Spleen (tissue), 11 donors: ENCODE measurements at regions not wholly inside any gene's neighbourhood (a gene's known extent, or its start where the extent isn't known, plus 50 kb on each side); places are given as distances from the start of the nearest gene placed in this dataset.

ENCODE experiments used
- DNase-seq: peaks from one replicate; pipeline ENCODE4 v3.0.0-alpha.2; 2020
- H3K27ac ChIP-seq, 8 donors: fragments of 200-600 bp; sonication (generic) in 7 of 8; 1 replicate in 4 of 8; 2 replicates in 4 of 8; pipeline versions ENCODE4 v1.5.0 to v1.8.0; 2016 to 2021; ENCODE audit warnings: inconsistent platforms in 4 of 8, mild to moderate bottlenecking in 4 of 8, moderate library complexity in 1 of 8
- H3K27me3 ChIP-seq, 7 donors: fragments of 200-600 bp; sonication (generic) in 6 of 7; replicated peaks in 1 of 7; 1 replicate in 4 of 7; 2 replicates in 3 of 7; pipeline versions ENCODE4 v1.5.0 to v1.8.0; 2016 to 2021; ENCODE audit warnings: inconsistent platforms in 3 of 7, mild to moderate bottlenecking in 1 of 7
- H3K36me3 ChIP-seq, 6 donors: fragments of 200-600 bp; sonication (generic) in 5 of 6; 1 replicate in 4 of 6; 2 replicates in 2 of 6; pipeline versions ENCODE4 v1.5.0 to v1.8.0; 2016 to 2021; ENCODE audit warnings: inconsistent platforms in 2 of 6
- H3K4me1 ChIP-seq, 6 donors: fragments of 200-600 bp; sonication (generic) in 5 of 6; 1 replicate in 3 of 6; 2 replicates in 3 of 6; pipeline versions ENCODE4 v1.5.0 to v1.8.0; 2016 to 2021; ENCODE audit warnings: inconsistent platforms in 3 of 6
- H3K4me3 ChIP-seq, 8 donors: fragments of 200-600 bp; sonication (generic) in 7 of 8; 1 replicate in 4 of 8; 2 replicates in 4 of 8; pipeline versions ENCODE4 v1.5.0 to v1.8.0; 2016 to 2021; ENCODE audit warnings: inconsistent platforms in 4 of 8, mild to moderate bottlenecking in 4 of 8, moderate library complexity in 2 of 8
- H3K9me3 ChIP-seq, 8 donors: fragments of 200-600 bp; sonication (generic) in 7 of 8; 1 replicate in 4 of 8; 2 replicates in 4 of 8; pipeline versions ENCODE4 v1.5.0 to v1.8.0; 2016 to 2021; ENCODE audit warnings: inconsistent platforms in 4 of 8
- POLR2A ChIP-seq, 3 donors: fragments of 450-650 bp; IDR thresholded peaks; one replicate each; pipeline ENCODE4 v1.5.1; 2017; ENCODE audit warnings: antibody characterized with exemption in 3 of 3, mild to moderate bottlenecking in 1 of 3
- POLR2AphosphoS5 ChIP-seq, 3 donors: sonication (generic); formaldehyde crosslinking; IDR thresholded peaks; one replicate each; pipeline ENCODE4 v1.5.1; 2017; ENCODE audit warnings: antibody characterized with exemption in 3 of 3
- WGBS, 5 donors: extraction: QIAGEN DNeasy Blood & Tissue Kit in 3 of 5; methylation state at CpG; one replicate each; pipeline versions ENCODE4 v1.1.5 to v1.1.7; 2013 to 2018; 5-methylcytosine and 5-hydroxymethylcytosine counted together
- intact Hi-C: fragments of 100-400 bp; cut with DNase I; formaldehyde crosslinking; loops from one replicate; pipeline ENCODE4 v1.15.0; 2023; ENCODE audit warnings: low total_unique reads
- TF ChIP-seq, protein P1 (sequence below), 11 experiments: fragments of 200-600 bp in 7 of 11; fragments of 450-650 bp in 4 of 11; sonication (generic) in 4 of 11; IDR thresholded peaks in 8 of 11; conservative IDR thresholded peaks in 3 of 11; 1 replicate in 7 of 11; 2 replicates in 4 of 11; pipeline versions ENCODE4 v1.4.0 to v1.8.0; 2016 to 2021; ENCODE audit warnings: antibody characterized with exemption in 11 of 11, inconsistent platforms in 4 of 11, mild to moderate bottlenecking in 1 of 11
- donor health status: healthy with polysubstance abuse.
- donor health status: DM: no; HTN: no; CAD: no; lungs with moderate emphysema.
- donor health status: DM: no; HTN: no; CAD: no.
- donor health status: Bipolar disorder and iron deficiency.
- donor health status: healthy.
- donor health status: DM: no; HTN: no; CAD: no.
- donor health status: DM: yes; HTN: yes; CAD: no.

DNA sequence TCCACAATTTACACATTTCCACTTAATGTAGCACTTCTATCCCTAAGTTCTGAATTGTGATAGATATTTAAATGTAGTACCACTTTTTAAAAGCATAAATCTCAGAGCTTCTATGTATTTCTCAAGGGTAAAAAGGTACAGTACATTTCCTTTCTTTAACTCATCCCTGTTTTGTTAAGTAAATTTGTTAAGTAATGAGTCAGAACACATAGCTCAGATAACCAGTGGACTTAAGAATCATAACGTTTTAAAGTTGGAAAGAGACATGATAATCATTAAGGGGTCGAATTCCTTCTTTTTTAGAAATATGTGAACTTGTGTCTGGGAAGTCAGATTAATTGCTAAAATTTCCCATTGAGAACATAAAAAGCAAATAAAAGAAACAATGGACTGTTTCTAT, 810.2 kb upstream of the NUDT12 start:
- no peaks in the 10 kb centered on the region for H3K4me1 ChIP-seq
- DNase-seq: no peak
- 33 to 63% (median 53%) methylated on average over 2 of the region's 2 CpGs for WGBS, 5 donors
- H3K4me3 ChIP-seq: no peak overlapping the region
- peaks cover 0 to 15% (median 0%) of the 10 kb centered on the region in 8 donors for H3K9me3 ChIP-seq
- TF ChIP-seq, protein P1, sequence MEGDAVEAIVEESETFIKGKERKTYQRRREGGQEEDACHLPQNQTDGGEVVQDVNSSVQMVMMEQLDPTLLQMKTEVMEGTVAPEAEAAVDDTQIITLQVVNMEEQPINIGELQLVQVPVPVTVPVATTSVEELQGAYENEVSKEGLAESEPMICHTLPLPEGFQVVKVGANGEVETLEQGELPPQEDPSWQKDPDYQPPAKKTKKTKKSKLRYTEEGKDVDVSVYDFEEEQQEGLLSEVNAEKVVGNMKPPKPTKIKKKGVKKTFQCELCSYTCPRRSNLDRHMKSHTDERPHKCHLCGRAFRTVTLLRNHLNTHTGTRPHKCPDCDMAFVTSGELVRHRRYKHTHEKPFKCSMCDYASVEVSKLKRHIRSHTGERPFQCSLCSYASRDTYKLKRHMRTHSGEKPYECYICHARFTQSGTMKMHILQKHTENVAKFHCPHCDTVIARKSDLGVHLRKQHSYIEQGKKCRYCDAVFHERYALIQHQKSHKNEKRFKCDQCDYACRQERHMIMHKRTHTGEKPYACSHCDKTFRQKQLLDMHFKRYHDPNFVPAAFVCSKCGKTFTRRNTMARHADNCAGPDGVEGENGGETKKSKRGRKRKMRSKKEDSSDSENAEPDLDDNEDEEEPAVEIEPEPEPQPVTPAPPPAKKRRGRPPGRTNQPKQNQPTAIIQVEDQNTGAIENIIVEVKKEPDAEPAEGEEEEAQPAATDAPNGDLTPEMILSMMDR (IDR thresholded peaks at IDR 0.05 in 8 of 11, conservative IDR thresholded peaks at IDR 0.05 in 3 of 11): no peak
- TF ChIP-seq POLR2A (IDR thresholded peaks at IDR 0.05) (no peak), POLR2AphosphoS5 (IDR thresholded peaks at IDR 0.05) (no peak)
- intact Hi-C loops: no loop called here
- no peaks in the 10 kb centered on the region for H3K36me3 ChIP-seq
- no peaks in the 10 kb centered on the region for H3K27me3 ChIP-seq
- no peak overlapping the region for H3K27ac ChIP-seq

- intact Hi-C loops: no loop called here
- Histone ChIP-seq H3K27ac (no peak overlapping the region), H3K4me1 (no peaks in the 10 kb centered on the region), H3K4me3 (no peak overlapping the region), H3K27me3 (no peaks in the 10 kb centered on the region), H3K36me3 (no peaks in the 10 kb centered on the region), H3K9me3 (peaks cover 0 to 16% (median 0%) of the 10 kb centered on the region in 8 donors)
- 30 to 46% (median 33%) methylated on average over 10 of the region's 10 CpGs for WGBS, 5 donors
- TF ChIP-seq, protein P1 (IDR thresholded peaks at IDR 0.05 in 8 of 11, conservative IDR thresholded peaks at IDR 0.05 in 3 of 11): no peak
- no peak for TF ChIP-seq POLR2AphosphoS5 (IDR thresholded peaks at IDR 0.05)
- no peak for DNase-seq
These were observed 809.8 kb upstream of the NUDT12 start for GRCh38 chr5:104372376-104372775.

GRCh38 chr5:104370523-104370922, 807.9 kb upstream of the NUDT12 start:
- 15 to 24% (median 21%) methylated on average over 1 of the region's 1 CpG for WGBS, 5 donors
- intact Hi-C loops: no loop called here
- no peaks in the 10 kb centered on the region for H3K36me3 ChIP-seq
- no peak overlapping the region for H3K27ac ChIP-seq
- DNase-seq: no peak
- H3K4me1 ChIP-seq: no peaks in the 10 kb centered on the region
- H3K27me3 ChIP-seq: no peaks in the 10 kb centered on the region
- H3K4me3 ChIP-seq: no peak overlapping the region
- H3K9me3 ChIP-seq: peaks cover 0 to 27% (median 0%) of the 10 kb centered on the region in 8 donors
- TF ChIP-seq POLR2AphosphoS5 (IDR thresholded peaks at IDR 0.05) (no peak), POLR2A (IDR thresholded peaks at IDR 0.05) (no peak)
- TF ChIP-seq, protein P1 (IDR thresholded peaks at IDR 0.05 in 8 of 11, conservative IDR thresholded peaks at IDR 0.05 in 3 of 11): no peak

GRCh38 chr5:104367978-104368377, 805.4 kb upstream of the NUDT12 start:
- Histone ChIP-seq H3K36me3 (no peaks in the 10 kb centered on the region), H3K27me3 (no peaks in the 10 kb centered on the region), H3K9me3 (peaks cover 0 to 28% (median 0%) of the 10 kb centered on the region in 8 donors), H3K4me1 (no peaks in the 10 kb centered on the region), H3K4me3 (no peak overlapping the region), H3K27ac (no peak overlapping the region)
- intact Hi-C loops: no loop called here
- no peak for DNase-seq
- TF ChIP-seq, protein P1 (IDR thresholded peaks at IDR 0.05 in 8 of 11, conservative IDR thresholded peaks at IDR 0.05 in 3 of 11): no peak
- no peak for TF ChIP-seq POLR2AphosphoS5 (IDR thresholded peaks at IDR 0.05)
- TF ChIP-seq POLR2A (IDR thresholded peaks at IDR 0.05): no peak
